ENCODE measurements at regions not wholly inside any gene's neighbourhood (a gene's known extent, or its start where the extent isn't known, plus 50 kb on each side); places are given as distances from the start of the nearest gene placed in this dataset.

- TF ChIP-seq, protein P1, sequence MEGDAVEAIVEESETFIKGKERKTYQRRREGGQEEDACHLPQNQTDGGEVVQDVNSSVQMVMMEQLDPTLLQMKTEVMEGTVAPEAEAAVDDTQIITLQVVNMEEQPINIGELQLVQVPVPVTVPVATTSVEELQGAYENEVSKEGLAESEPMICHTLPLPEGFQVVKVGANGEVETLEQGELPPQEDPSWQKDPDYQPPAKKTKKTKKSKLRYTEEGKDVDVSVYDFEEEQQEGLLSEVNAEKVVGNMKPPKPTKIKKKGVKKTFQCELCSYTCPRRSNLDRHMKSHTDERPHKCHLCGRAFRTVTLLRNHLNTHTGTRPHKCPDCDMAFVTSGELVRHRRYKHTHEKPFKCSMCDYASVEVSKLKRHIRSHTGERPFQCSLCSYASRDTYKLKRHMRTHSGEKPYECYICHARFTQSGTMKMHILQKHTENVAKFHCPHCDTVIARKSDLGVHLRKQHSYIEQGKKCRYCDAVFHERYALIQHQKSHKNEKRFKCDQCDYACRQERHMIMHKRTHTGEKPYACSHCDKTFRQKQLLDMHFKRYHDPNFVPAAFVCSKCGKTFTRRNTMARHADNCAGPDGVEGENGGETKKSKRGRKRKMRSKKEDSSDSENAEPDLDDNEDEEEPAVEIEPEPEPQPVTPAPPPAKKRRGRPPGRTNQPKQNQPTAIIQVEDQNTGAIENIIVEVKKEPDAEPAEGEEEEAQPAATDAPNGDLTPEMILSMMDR (IDR thresholded peaks at IDR 0.05; ENCODE audit: low read length), result no peak
- no peak for TF ChIP-seq EZH2 (IDR thresholded peaks at IDR 0.05; ENCODE audit: borderline replicate concordance, low read length)
Measured at GRCh38 chr5:101643794-101644193, 652.3 kb downstream of the SLCO4C1 start.
